Mucosa of stomach (tissue), 1 donor: ENCODE measurements at regions not wholly inside any gene's neighbourhood (a gene's known extent, or its start where the extent isn't known, plus 50 kb on each side); places are given as distances from the start of the nearest gene placed in this dataset.

Experiments used
- H3K27me3 ChIP-seq: one replicate; pipeline ENCODE4 v1.7.0; 2013; ENCODE audit warnings: mild to moderate bottlenecking, low read length; ENCODE audit not compliant: control insufficient read depth, insufficient read depth
- H3K36me3 ChIP-seq: one replicate; pipeline ENCODE4 v1.7.0; 2013; ENCODE audit warnings: low read length; ENCODE audit not compliant: control insufficient read depth, insufficient read depth
- H3K4me1 ChIP-seq: one replicate; pipeline ENCODE4 v1.7.0; 2013; ENCODE audit warnings: mild to moderate bottlenecking, low read length; ENCODE audit not compliant: control insufficient read depth, insufficient read depth
- H3K4me3 ChIP-seq: one replicate; pipeline ENCODE4 v1.7.0; 2013; ENCODE audit warnings: low read length
- H3K9ac ChIP-seq: one replicate; pipeline ENCODE4 v1.7.0; 2013; ENCODE audit warnings: mild to moderate bottlenecking, low read length, moderate library complexity
- H3K9me3 ChIP-seq: one replicate; pipeline ENCODE4 v1.7.0; 2013; ENCODE audit warnings: mild to moderate bottlenecking, low read length, moderate library complexity; ENCODE audit not compliant: control insufficient read depth
- donor health status: Pancreatic carcinoma.

DNA sequence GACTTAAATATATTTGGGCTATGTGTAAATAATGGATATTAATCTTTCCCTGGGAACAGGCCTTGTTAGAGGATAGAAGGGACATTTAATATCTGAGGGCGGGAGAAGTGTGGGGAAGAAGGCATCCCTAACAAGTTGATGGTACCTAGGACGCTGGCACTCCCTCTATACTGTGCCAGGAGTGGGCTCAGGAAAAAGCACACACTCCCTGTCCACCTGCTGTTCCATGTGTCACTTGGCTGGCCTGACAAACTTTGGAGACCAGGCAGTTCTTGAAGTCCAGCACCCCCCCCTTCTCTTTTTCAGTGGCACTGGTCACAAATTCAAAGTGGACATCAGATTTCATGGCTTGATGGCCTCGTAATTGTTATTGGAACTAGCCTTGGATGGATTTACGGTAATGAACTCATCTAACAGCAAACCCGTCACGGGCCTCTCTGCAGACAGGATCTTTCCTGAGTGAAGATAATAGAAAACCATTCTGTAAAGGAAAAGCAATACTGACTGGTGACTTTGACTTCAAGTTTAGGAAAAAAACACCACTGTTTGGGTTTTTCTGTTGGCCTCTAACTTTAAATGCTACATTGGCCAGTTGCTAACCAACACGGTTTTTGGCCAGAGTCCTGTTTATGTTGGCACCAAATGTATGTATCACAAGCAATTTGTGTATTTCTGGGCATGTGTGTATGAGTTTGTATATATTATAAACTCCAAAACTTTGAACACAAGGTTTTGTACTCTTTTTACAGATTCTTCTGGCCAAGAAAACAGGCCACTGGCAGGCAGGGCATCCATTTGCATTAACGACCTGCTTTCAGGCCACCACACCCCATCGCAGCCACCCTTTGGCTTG is 552.6 kb downstream of the CCDC171 start:
- Histone ChIP-seq H3K9me3 (no peaks in the 10 kb centered on the region), H3K9ac (no peak overlapping the region), H3K27me3 (no peaks in the 10 kb centered on the region), H3K4me1 (peaks cover 4% of the 10 kb centered on the region), H3K36me3 (no peaks in the 10 kb centered on the region), H3K4me3 (no peak overlapping the region)

DNA sequence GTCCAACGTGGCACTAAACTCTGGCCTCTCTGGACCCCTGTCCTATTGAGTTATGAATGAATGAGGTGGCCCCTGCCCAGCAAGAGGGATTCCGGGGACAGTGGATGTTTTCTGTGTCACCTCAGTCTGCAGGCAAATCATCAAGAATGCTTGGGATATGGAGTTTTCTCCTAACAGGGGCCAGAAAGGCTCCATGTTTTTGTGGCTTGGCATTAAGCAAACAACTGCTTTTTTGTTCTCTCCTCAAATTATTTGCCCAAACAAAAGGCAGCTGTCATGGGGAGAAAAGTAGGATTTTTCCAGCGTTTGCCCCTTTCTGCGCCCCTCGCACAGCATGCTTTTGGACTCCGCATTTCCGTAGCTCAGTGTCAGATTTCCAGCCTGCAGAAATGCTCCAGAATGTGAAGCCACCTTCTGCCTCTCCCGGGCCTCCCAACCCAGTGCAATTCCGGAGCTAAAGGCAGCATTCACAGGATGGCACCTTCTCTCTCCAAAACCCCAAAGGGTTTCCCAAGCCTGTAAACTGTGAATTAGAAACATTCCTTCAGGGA is 553.3 kb downstream of the CCDC171 start:
- Histone ChIP-seq H3K27me3 (no peaks in the 10 kb centered on the region), H3K9me3 (no peaks in the 10 kb centered on the region), H3K36me3 (no peaks in the 10 kb centered on the region), H3K4me3 (no peak overlapping the region), H3K9ac (no peak overlapping the region), H3K4me1 (peaks cover 4% of the 10 kb centered on the region)

DNA sequence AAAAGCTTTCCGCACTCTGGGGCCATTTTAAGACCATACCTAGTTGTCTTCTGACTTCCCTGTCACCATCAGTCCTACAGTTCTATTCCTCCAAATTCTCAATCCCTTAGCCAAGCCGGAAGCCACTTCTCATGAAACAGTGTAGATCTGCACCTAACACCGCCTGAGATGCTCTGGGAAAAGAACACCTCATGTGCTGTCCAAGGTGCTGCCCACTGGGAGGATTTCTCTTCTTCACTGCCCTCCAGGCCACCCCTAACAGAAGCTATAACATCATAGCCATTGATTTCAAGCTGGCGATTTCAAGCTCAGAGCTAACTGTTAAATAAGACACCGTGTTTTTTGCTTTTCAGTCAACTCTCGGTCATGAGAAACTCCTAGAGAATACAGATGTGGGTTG is 559.3 kb downstream of the CCDC171 start:
- H3K4me1 ChIP-seq, result no peaks in the 10 kb centered on the region
- H3K9me3 ChIP-seq, result no peaks in the 10 kb centered on the region
- no peak overlapping the region for H3K4me3 ChIP-seq
- no peaks in the 10 kb centered on the region for H3K27me3 ChIP-seq
- no peak overlapping the region for H3K9ac ChIP-seq
- H3K36me3 ChIP-seq, result no peaks in the 10 kb centered on the region

DNA sequence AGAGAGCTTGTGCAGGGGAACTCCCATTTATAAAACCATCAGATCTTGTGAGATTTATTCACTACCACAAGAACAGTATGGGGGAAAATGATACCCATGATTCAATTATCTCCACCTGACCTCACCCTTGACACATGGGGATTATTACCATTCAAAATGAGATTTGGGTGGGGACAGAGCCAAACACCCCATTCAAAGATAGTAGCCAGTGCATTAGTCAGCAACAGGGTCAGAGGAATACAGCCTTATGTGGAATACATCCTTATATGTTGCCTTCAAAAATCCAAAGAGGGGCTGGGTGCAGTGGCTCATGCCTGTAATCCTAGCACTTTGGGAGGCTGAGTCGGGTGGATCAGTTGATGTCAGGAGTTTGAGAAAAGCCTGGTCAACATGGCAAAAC is 563.2 kb downstream of the CCDC171 start:
- no peaks in the 10 kb centered on the region for H3K9me3 ChIP-seq
- H3K4me1 ChIP-seq, result no peaks in the 10 kb centered on the region
- H3K27me3 ChIP-seq, result no peaks in the 10 kb centered on the region
- H3K36me3 ChIP-seq, result no peaks in the 10 kb centered on the region
- no peak overlapping the region for H3K9ac ChIP-seq
- no peak overlapping the region for H3K4me3 ChIP-seq

DNA sequence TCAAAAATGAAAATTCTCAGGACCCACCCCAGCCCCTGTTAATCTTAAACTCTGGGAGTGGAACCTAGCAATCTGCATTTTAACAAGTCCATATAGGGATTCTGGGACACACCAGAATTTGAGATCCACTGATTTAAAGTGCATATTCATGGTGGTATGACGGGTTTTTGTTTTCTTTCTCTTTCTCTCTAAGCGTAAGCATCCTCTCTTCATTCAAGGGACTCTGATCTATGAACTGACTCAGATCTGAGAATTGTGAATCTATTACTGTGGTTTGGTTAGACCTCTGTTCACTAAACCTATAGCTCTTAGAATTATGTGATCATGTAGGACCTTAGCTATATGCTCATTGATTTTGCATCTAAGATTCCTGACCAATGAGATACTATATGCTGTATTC is 565.2 kb downstream of the CCDC171 start:
- Histone ChIP-seq H3K4me1 (no peaks in the 10 kb centered on the region), H3K9ac (no peak overlapping the region)

DNA sequence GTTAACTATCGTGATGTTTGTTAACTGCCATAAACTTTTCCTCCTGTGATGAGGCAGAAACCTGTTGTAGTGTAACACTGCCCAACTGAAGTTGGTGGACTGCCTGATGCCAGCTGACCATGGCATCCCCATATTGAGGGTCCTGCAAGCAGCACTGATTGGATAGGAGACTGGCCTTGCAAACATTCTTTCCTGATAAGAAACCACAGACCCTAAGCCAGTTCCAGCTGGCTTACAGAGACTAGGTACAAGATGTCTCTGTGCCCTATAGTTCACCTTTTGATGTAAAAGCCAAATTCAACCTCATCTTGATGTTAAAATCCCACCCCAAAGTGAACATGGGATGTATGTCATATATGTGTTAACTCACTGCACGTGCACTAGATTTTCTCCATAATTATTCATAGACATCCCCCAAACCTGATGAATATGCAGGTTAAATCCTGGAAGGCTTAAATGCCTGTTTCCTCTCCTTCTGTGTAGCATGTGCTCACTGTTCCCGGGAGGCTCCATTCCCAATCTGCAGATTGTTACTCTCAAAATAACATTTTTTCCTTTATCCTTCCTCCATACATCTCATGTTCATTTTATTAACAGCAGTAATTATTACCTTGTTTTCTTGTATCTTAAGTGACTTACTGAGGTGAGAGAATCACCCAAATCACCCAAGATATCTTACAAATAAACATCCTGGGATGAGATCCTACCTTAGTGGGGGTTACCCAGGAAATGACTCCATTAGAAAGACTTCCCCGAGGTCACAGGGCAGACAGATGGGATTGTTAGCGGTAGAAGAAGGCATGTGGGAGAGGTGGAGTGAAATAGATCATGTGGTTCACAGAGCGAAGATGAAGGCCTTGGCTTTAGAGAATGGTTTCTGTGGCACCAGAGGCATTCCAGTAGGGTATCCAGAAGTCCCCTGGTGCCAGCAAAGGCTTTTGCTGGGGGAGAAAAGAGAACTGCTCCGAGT is 566.7 kb downstream of the CCDC171 start:
- Histone ChIP-seq H3K9me3 (no peaks in the 10 kb centered on the region), H3K4me3 (no peak overlapping the region), H3K4me1 (no peaks in the 10 kb centered on the region), H3K9ac (no peak overlapping the region), H3K27me3 (no peaks in the 10 kb centered on the region), H3K36me3 (no peaks in the 10 kb centered on the region)

More for the DNA sequence above, 565.2 kb downstream of the CCDC171 start:
- Histone ChIP-seq H3K9me3 (no peaks in the 10 kb centered on the region), H3K36me3 (no peaks in the 10 kb centered on the region), H3K27me3 (no peaks in the 10 kb centered on the region), H3K4me3 (no peak overlapping the region)

DNA sequence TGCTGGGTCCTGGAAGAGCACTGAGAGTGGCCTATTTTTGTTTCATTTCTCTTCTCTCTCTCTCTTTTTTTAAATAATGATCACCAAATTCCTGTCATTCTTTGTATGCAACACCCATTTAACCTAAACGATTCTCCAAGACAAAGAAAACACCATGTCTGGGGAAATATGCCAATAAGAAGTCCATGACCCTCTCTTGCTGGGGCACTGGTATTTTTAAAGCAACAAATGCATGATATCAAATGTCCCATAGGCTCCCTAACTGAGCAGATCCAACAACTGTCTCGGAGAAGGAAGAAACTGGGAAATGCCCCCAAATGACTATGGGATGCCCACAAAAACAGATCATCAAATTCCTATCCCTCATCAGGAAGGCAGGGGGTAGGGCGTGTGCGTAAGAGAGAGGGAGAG is 567.4 kb downstream of the CCDC171 start:
- no peak overlapping the region for H3K4me3 ChIP-seq
- no peak overlapping the region for H3K9ac ChIP-seq

DNA sequence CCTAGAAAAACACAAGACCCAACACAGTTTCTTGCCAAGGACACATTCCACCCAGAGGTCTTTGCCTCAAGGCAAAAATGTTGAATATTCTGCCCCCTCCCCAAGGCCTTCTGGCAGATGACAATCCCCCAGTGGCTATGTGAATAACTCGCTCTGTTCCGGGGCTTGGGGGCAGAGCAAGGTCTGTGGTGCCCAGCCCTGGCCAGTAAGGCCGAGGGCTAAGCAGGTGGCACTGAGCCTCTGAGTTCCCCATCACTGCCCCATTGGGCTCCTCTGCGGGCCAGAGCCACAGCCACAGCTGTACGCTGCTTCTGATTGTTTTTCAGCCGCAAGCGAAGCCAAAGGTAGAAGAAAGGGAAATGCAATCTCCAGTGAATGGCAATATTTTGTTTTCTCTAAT is 567.9 kb downstream of the CCDC171 start:
- Histone ChIP-seq H3K9ac (no peak overlapping the region), H3K4me1 (no peaks in the 10 kb centered on the region), H3K4me3 (no peak overlapping the region), H3K27me3 (no peaks in the 10 kb centered on the region), H3K9me3 (no peaks in the 10 kb centered on the region), H3K36me3 (no peaks in the 10 kb centered on the region)

More for the DNA sequence above, 567.4 kb downstream of the CCDC171 start:
- H3K36me3 ChIP-seq, result no peaks in the 10 kb centered on the region
- H3K4me1 ChIP-seq, result no peaks in the 10 kb centered on the region
- no peaks in the 10 kb centered on the region for H3K9me3 ChIP-seq
- no peaks in the 10 kb centered on the region for H3K27me3 ChIP-seq

DNA sequence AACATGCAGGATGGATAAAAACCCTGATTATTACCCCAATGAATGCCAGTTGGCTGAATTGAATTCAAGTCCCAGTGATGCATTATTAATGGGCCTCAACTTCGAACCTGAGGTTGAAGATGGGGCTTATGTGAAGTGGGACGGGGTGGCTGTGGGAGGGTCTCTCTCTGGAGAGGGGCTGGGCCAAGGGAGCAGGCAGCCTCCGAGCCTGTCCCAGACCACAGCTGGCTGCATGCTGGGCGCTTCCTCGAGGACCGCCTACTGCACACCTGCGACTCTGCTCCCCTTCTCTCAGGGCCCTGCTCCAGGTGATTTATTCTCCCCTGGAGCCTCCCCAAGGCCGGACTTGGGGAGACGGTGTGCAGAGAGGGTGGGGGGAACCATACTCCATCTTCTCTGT is 568.3 kb downstream of the CCDC171 start:
- no peak overlapping the region for H3K4me3 ChIP-seq

DNA sequence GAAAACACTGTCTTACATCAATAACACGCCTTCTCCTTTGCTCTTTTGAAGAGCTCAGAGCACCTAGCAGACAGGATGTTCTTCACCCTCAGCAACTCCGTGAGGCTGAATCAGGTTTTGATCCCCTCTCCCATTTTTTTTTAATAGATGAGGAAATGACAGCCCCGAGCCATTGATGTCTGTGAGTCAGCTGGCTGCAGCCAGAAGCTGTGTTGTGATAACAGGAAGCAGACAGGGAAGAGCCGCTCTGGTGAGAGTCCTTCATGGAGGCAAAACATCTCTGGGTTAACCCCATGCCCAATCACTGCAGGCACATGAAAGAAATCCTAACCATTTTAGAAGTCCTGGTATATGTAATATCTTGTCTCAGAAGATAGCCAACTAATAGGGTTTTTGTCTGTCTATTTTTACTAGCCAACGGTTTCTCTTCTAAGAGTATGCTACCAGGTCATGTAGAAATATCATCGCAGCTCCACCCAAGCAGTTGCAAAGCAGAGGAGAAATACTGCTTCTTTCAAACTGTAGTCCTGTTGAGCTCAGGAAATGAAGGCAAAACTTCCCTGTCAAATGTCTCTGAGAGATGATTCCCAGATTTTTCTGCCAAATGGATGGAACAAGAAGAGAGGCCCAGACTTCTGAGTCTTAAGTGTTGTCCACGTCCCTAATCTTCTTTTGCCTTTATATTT is 568.9 kb downstream of the CCDC171 start:
- Histone ChIP-seq H3K4me1 (no peaks in the 10 kb centered on the region), H3K9me3 (no peaks in the 10 kb centered on the region), H3K36me3 (no peaks in the 10 kb centered on the region), H3K4me3 (no peak overlapping the region), H3K27me3 (no peaks in the 10 kb centered on the region), H3K9ac (no peak overlapping the region)

More for the DNA sequence above, 568.3 kb downstream of the CCDC171 start:
- no peaks in the 10 kb centered on the region for H3K36me3 ChIP-seq
- no peaks in the 10 kb centered on the region for H3K9me3 ChIP-seq
- H3K27me3 ChIP-seq, result no peaks in the 10 kb centered on the region
- no peaks in the 10 kb centered on the region for H3K4me1 ChIP-seq
- H3K9ac ChIP-seq, result no peak overlapping the region

DNA sequence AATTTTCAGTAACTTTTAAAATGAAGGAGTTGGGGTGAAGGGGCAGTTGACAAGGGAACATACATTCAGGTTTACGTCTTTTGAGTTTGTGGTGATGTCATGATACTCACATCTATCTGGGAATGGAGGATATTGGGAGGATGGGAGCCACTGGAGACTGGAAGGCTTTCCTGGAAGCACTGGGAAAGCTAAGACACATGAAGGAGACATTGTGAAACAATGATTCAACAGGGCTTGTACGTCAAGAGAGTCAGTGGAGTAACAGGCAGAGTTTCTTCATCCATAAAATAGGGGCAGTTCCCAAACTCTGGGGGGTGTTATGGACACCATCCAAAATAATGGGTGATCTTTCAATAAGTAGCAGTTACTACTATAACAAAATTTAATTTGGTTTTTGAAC is 572.8 kb downstream of the CCDC171 start:
- H3K9me3 ChIP-seq, result no peaks in the 10 kb centered on the region
- no peak overlapping the region for H3K4me3 ChIP-seq
- no peaks in the 10 kb centered on the region for H3K36me3 ChIP-seq
- H3K9ac ChIP-seq, result no peak overlapping the region
- no peaks in the 10 kb centered on the region for H3K27me3 ChIP-seq
- no peaks in the 10 kb centered on the region for H3K4me1 ChIP-seq
